ENCODE measurements at regions not wholly inside any gene's neighbourhood (a gene's known extent, or its start where the extent isn't known, plus 50 kb on each side); places are given as distances from the start of the nearest gene placed in this dataset.

DNA sequence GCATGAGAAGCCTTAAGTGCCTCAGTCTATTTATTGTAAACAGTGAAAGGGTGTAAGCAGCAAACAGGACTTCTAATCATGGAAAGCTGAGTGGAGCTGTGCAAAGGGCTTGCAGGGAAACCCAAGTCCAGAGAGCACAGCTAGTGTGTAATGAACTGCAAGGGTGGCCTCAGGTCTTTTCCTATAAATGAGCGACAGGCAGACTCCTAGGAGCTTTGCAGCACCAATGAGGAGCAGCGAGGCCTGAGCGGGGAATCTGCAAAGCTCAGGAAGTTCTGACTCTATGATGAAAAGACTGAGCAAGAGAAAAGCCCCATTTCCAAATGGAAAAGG is 250.1 kb upstream of the MAP3K1 start:
- no peak for TF ChIP-seq POLR2A (IDR thresholded peaks at IDR 0.05)
- TF ChIP-seq, protein P1, sequence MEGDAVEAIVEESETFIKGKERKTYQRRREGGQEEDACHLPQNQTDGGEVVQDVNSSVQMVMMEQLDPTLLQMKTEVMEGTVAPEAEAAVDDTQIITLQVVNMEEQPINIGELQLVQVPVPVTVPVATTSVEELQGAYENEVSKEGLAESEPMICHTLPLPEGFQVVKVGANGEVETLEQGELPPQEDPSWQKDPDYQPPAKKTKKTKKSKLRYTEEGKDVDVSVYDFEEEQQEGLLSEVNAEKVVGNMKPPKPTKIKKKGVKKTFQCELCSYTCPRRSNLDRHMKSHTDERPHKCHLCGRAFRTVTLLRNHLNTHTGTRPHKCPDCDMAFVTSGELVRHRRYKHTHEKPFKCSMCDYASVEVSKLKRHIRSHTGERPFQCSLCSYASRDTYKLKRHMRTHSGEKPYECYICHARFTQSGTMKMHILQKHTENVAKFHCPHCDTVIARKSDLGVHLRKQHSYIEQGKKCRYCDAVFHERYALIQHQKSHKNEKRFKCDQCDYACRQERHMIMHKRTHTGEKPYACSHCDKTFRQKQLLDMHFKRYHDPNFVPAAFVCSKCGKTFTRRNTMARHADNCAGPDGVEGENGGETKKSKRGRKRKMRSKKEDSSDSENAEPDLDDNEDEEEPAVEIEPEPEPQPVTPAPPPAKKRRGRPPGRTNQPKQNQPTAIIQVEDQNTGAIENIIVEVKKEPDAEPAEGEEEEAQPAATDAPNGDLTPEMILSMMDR (IDR thresholded peaks at IDR 0.05 in 4 of 5, conservative IDR thresholded peaks at IDR 0.05 in 1 of 5): no peak

All from gastrocnemius medialis (tissue), 4 donors.